ENCODE measurements at regions not wholly inside any gene's neighbourhood (a gene's known extent, or its start where the extent isn't known, plus 50 kb on each side); places are given as distances from the start of the nearest gene placed in this dataset.

GRCh38 chr5:154614125-154614524 is 136.1 kb upstream of the HAND1 start:
- ChIA-PET POLR2A (no interaction called here), CTCF (interaction anchor here (1.7 to 10.3 kb wide), 3 partner anchors 26 to 639 kb away, joined by 5 to 304 read pairs (median 5); no protein-coding TSS in a partner anchor)
- 2% methylated on average over 1 of the region's 1 CpG for whole genome bisulfite sequencing (ENCODE audit: missing lambda C conversion rate)
- Histone ChIP-seq H3K4me1 (peaks cover 4% of the 10 kb centered on the region; the same call in 1 of the 3 replicates), H3K9me3 (0 out of 3 replicates have a peak, but pooled peaks cover 3% of the 10 kb centered on the region), H3K27ac (no peak overlapping the region), H3K4me3 (no peak overlapping the region), H3K4me2 (no peak overlapping the region)
- ATAC-seq (no peak), FAIRE-seq (no peak), DNase-seq (ENCODE audit: low read depth in 1 of 2, low spot score in 1 of 2) (no peak)
- TF ChIP-seq KDM1A (IDR thresholded peaks at IDR 0.05; ENCODE audit: low read depth), result no peak
- TF ChIP-seq HOXB5 (CRISPR knock-in tag; IDR thresholded peaks at IDR 0.05), result no peak
- no peak for TF ChIP-seq HES2 (IDR thresholded peaks at IDR 0.05)

GRCh38 chr5:154612666-154613065 is 134.6 kb upstream of the HAND1 start:
- POLR2A ChIA-PET, result no interaction called here
- Histone ChIP-seq H3K4me2 (no peak overlapping the region), H3K9me3 (0 out of 3 replicates have a peak, but pooled peaks cover 3% of the 10 kb centered on the region), H3K4me3 (no peak overlapping the region), H3K4me1 (peaks cover 4% of the 10 kb centered on the region; the same call in 1 of the 3 replicates), H3K27ac (no peak overlapping the region)
- no peak for DNase-seq (ENCODE audit: low read depth in 1 of 2, low spot score in 1 of 2)
- FAIRE-seq, result no peak
- ATAC-seq, result no peak
- WGBS (ENCODE audit: missing lambda C conversion rate), result 42% methylated on average over 5 of the region's 5 CpGs
- CTCF ChIA-PET, result interaction anchor here (1.3 to 10.3 kb wide), 3 partner anchors 8 to 147 kb away, joined by 4 to 304 read pairs (median 5); no protein-coding TSS in a partner anchor
- no peak for TF ChIP-seq JUNB (IDR thresholded peaks at IDR 0.05)
- TF ChIP-seq ZC3H11A (IDR thresholded peaks at IDR 0.05), result no peak
- TF ChIP-seq PBX3 (IDR thresholded peaks at IDR 0.05), result no peak
- TF ChIP-seq EHMT2 (IDR thresholded peaks at IDR 0.05; ENCODE audit: low read depth), result no peak
- TF ChIP-seq ESRRA (IDR thresholded peaks at IDR 0.05; ENCODE audit: borderline replicate concordance, low read length), result no peak
- TF ChIP-seq POLR2AphosphoS2 (conservative IDR thresholded peaks at IDR 0.05; ENCODE audit: low read length), result no peak
- TF ChIP-seq REST (IDR thresholded peaks at IDR 0.05), result no peak
- TF ChIP-seq BHLHE40 (IDR thresholded peaks at IDR 0.05; ENCODE audit: low read depth, low read length), result no peak
- TF ChIP-seq MAX (IDR thresholded peaks at IDR 0.05), result no peak
- no peak for TF ChIP-seq HMGXB4 (CRISPR knock-in tag; IDR thresholded peaks at IDR 0.05; ENCODE audit: borderline replicate concordance)
- TF ChIP-seq CHD4 (IDR thresholded peaks at IDR 0.05; ENCODE audit: borderline replicate concordance), result no peak
- TF ChIP-seq MAZ (IDR thresholded peaks at IDR 0.05; ENCODE audit: borderline replicate concordance, low read depth, low read length), result no peak
- no peak for TF ChIP-seq NR3C1 (IDR thresholded peaks at IDR 0.05)
- TF ChIP-seq EHF (CRISPR knock-in tag; IDR thresholded peaks at IDR 0.05), result no peak
- TF ChIP-seq ATOH8 (CRISPR knock-in tag; IDR thresholded peaks at IDR 0.05; ENCODE audit: low read depth), result no peak
- TF ChIP-seq NFE2L2 (conservative IDR thresholded peaks at IDR 0.05; ENCODE audit: low read length), result no peak
- TF ChIP-seq RNF2 (IDR thresholded peaks at IDR 0.05; ENCODE audit: borderline replicate concordance, low read depth), result no peak

Data from A549 (cell line).